PFSK-1 (cell line): ENCODE measurements at regions not wholly inside any gene's neighbourhood (a gene's known extent, or its start where the extent isn't known, plus 50 kb on each side); places are given as distances from the start of the nearest gene placed in this dataset.

Experiments
- FOXP2 ChIP-seq: optimal IDR thresholded peaks from 2 replicates; pipeline ENCODE3; 2011; ENCODE audit warnings: borderline replicate concordance, control low read depth, inconsistent platforms; ENCODE audit not compliant: insufficient read depth; ENCODE audit errors: extremely low read length, extremely low read depth
- POLR2AphosphoS5 ChIP-seq: IDR thresholded peaks from 2 replicates; pipeline ENCODE4 v1.6.1; 2012; ENCODE audit warnings: low read depth, mild to moderate bottlenecking, control low read depth, low read length, moderate library complexity
- TAF1 ChIP-seq: IDR thresholded peaks from 2 replicates; pipeline ENCODE4 v1.6.1; 2012; ENCODE audit warnings: low read length, control low read depth, borderline replicate concordance; ENCODE audit not compliant: insufficient read depth
- TF ChIP-seq, protein P1 (sequence below), 2 experiments: IDR thresholded peaks; 2 replicates each; pipeline versions ENCODE4 v1.6.1 to v1.8.0; 2011 to 2012; ENCODE audit warnings: low read depth in 2 of 2, low read length in 2 of 2, control low read depth in 1 of 2, inconsistent platforms in 1 of 2, mild to moderate bottlenecking in 1 of 2, moderate library complexity in 1 of 2; ENCODE audit not compliant: insufficient read depth in 1 of 2

DNA sequence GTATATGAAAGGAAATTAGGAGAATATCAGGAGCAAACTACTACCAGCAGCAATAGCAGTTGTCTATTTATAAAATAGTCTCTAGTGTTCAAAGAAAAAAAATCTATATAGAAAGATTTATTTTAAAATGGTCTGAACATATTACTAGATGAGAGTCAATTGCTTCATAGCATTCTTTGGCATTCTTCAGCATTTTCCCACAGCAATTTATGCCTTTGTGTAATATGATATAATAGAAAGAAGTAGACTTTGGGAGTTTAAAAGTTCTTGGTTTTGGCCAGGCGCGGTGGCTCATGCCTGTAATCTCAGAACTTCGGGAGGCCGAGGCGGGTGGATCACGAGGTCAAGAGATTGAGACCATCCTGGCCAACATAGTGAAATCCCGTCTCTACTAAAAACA, 157.0 kb upstream of the PLN start:
- TF ChIP-seq, protein P1, sequence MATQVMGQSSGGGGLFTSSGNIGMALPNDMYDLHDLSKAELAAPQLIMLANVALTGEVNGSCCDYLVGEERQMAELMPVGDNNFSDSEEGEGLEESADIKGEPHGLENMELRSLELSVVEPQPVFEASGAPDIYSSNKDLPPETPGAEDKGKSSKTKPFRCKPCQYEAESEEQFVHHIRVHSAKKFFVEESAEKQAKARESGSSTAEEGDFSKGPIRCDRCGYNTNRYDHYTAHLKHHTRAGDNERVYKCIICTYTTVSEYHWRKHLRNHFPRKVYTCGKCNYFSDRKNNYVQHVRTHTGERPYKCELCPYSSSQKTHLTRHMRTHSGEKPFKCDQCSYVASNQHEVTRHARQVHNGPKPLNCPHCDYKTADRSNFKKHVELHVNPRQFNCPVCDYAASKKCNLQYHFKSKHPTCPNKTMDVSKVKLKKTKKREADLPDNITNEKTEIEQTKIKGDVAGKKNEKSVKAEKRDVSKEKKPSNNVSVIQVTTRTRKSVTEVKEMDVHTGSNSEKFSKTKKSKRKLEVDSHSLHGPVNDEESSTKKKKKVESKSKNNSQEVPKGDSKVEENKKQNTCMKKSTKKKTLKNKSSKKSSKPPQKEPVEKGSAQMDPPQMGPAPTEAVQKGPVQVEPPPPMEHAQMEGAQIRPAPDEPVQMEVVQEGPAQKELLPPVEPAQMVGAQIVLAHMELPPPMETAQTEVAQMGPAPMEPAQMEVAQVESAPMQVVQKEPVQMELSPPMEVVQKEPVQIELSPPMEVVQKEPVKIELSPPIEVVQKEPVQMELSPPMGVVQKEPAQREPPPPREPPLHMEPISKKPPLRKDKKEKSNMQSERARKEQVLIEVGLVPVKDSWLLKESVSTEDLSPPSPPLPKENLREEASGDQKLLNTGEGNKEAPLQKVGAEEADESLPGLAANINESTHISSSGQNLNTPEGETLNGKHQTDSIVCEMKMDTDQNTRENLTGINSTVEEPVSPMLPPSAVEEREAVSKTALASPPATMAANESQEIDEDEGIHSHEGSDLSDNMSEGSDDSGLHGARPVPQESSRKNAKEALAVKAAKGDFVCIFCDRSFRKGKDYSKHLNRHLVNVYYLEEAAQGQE (IDR thresholded peaks at IDR 0.05; ENCODE audit: insufficient read depth in 1 of 2, low read depth in 2 of 2, low read length in 2 of 2) = no peak
- no peak for TF ChIP-seq POLR2AphosphoS5
- TF ChIP-seq TAF1 = no peak
- TF ChIP-seq FOXP2 = no peak
